Neural progenitor cell (in vitro differentiated cells): ENCODE measurements at regions not wholly inside any gene's neighbourhood (a gene's known extent, or its start where the extent isn't known, plus 50 kb on each side); places are given as distances from the start of the nearest gene placed in this dataset.

ENCODE experiments used
- DNase-seq: peaks from one replicate; pipeline ENCODE4 v3.0.0-alpha.2; 2016; ENCODE audit warnings: low spot score
- H2AFZ ChIP-seq: fragments of 200-600 bp; sonication (generic); replicated peaks from 2 replicates; pipeline ENCODE4 v1.6.1; 2016; ENCODE audit warnings: antibody characterized with exemption
- H3F3A ChIP-seq: fragments of 200-600 bp; sonication (generic); 2 replicates; pipeline ENCODE4 v1.6.1; 2016; ENCODE audit warnings: antibody characterized with exemption, low read depth
- H3K27ac ChIP-seq: fragments of 200-600 bp; sonication (generic); 2 replicates; pipeline ENCODE4 v1.5.1; 2016; ENCODE audit warnings: mild to moderate bottlenecking
- H3K27me3 ChIP-seq: fragments of 200-600 bp; sonication (generic); 2 replicates; pipeline ENCODE4 v1.6.1; 2016; ENCODE audit warnings: mild to moderate bottlenecking, moderate library complexity
- H3K36me3 ChIP-seq: fragments of 200-600 bp; sonication (generic); 2 replicates; pipeline ENCODE4 v1.5.1; 2016
- H3K4me1 ChIP-seq: fragments of 200-600 bp; sonication (generic); 2 replicates; pipeline ENCODE4 v1.6.1; 2016; ENCODE audit warnings: mixed run types
- H3K4me2 ChIP-seq: fragments of 200-600 bp; sonication (generic); 2 replicates; pipeline ENCODE4 v1.6.1; 2016
- H3K4me3 ChIP-seq: fragments of 200-600 bp; sonication (generic); 2 replicates; pipeline ENCODE4 v1.5.1; 2016
- H3K79me2 ChIP-seq: fragments of 200-600 bp; sonication (generic); 2 replicates; pipeline ENCODE4 v1.6.1; 2016; ENCODE audit warnings: low read depth
- H3K9ac ChIP-seq: fragments of 200-600 bp; sonication (generic); 2 replicates; pipeline ENCODE4 v1.6.1; 2016
- H3K9me3 ChIP-seq: fragments of 200-600 bp; sonication (generic); 2 replicates; pipeline ENCODE4 v1.5.1; 2016; ENCODE audit warnings: low read depth
- H4K20me1 ChIP-seq: fragments of 200-600 bp; sonication (generic); 2 replicates; pipeline ENCODE4 v1.6.1; 2016; ENCODE audit warnings: low read depth
- H3K27ac Mint-ChIP-seq: 3 replicates; pipeline ENCODE4 v1.8.0; 2021; ENCODE audit warnings: mixed read lengths
- H3K27me3 Mint-ChIP-seq: 2 replicates; pipeline ENCODE4 v1.8.0; 2022; ENCODE audit warnings: low read depth, mild to moderate bottlenecking, inconsistent platforms, moderate library complexity, mixed read lengths; ENCODE audit not compliant: insufficient read depth
- H3K36me3 Mint-ChIP-seq: 3 replicates; pipeline ENCODE4 v1.8.0; 2021; ENCODE audit warnings: mixed read lengths
- H3K4me1 Mint-ChIP-seq: 3 replicates; pipeline ENCODE4 v1.8.0; 2021; ENCODE audit warnings: mixed read lengths
- H3K4me3 Mint-ChIP-seq: 3 replicates; pipeline ENCODE4 v1.8.0; 2021; ENCODE audit warnings: mild to moderate bottlenecking, moderate library complexity, mixed read lengths
- H3K9me3 Mint-ChIP-seq: 3 replicates; pipeline ENCODE4 v1.8.0; 2020; ENCODE audit warnings: mixed read lengths
- CTCF ChIP-seq: fragments of 200-600 bp; sonication (generic); IDR thresholded peaks from 2 replicates; pipeline ENCODE4 v1.5.1; 2017; ENCODE audit warnings: antibody characterized with exemption, mild to moderate bottlenecking
- EZH2 ChIP-seq: fragments of 200-600 bp; sonication (generic); IDR thresholded peaks from 2 replicates; pipeline ENCODE4 v1.6.1; 2017; ENCODE audit warnings: antibody characterized with exemption, mild to moderate bottlenecking, moderate library complexity
- EZH2phosphoT487 ChIP-seq: fragments of 200-600 bp; sonication (generic); IDR thresholded peaks from 2 replicates; pipeline ENCODE4 v1.6.1; 2017; ENCODE audit warnings: antibody characterized with exemption

DNA sequence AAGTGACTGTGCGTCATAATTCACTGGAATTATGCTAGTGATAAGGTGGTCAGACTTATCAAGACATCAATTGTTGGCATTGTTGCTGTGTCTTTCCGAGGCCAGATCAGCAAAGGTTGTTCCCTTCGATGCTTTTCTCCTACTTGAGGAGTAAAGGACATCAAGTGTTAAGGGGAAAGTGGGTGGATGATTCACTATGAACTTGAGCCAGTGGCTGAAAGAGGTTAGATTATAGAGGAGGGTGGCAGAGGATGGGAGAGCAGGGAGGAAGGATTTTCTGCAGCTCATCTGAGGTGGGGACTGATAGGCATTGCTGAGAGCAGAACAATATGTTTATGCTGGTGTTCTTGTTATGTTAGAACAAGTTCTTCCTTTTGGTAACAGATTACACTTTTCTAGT lies 131.4 kb upstream of the AGR3 start:
- Histone ChIP-seq H3K4me2 (no peak overlapping the region), H4K20me1 (no peaks in the 10 kb centered on the region), H3K9me3 (no peaks in the 10 kb centered on the region), H3F3A (no peaks in the 10 kb centered on the region), H3K79me2 (no peaks in the 10 kb centered on the region), H2AFZ (no peak overlapping the region), H3K4me1 (no peaks in the 10 kb centered on the region), H3K9ac (no peak overlapping the region), H3K36me3 (no peaks in the 10 kb centered on the region), H3K4me3 (no peak overlapping the region), H3K27ac (no peak overlapping the region), H3K27me3 (no peaks in the 10 kb centered on the region)
- no peak overlapping the region for H3K27ac Mint-ChIP-seq
- H3K27me3 Mint-ChIP-seq = no peaks in the 10 kb centered on the region
- peaks cover 2% of the 10 kb centered on the region for H3K36me3 Mint-ChIP-seq
- H3K4me1 Mint-ChIP-seq = no peaks in the 10 kb centered on the region
- TF ChIP-seq EZH2phosphoT487 (no peak), EZH2 (no peak), CTCF (no peak)
- no peaks in the 10 kb centered on the region for H3K9me3 Mint-ChIP-seq
- no peak overlapping the region for H3K4me3 Mint-ChIP-seq
- DNase-seq = no peak

- H3K27me3 ChIP-seq = no peaks in the 10 kb centered on the region
- Mint-ChIP-seq H3K27me3 (no peaks in the 10 kb centered on the region), H3K4me1 (no peaks in the 10 kb centered on the region), H3K36me3 (peaks cover 2% of the 10 kb centered on the region), H3K27ac (no peak overlapping the region), H3K4me3 (no peak overlapping the region), H3K9me3 (no peaks in the 10 kb centered on the region)
- H2AFZ ChIP-seq = no peak overlapping the region
- H3K4me3 ChIP-seq = no peak overlapping the region
- H3K27ac ChIP-seq = no peak overlapping the region
- TF ChIP-seq EZH2phosphoT487 (no peak), CTCF (no peak), EZH2 (no peak)
- no peaks in the 10 kb centered on the region for H3K4me1 ChIP-seq
- H3K36me3 ChIP-seq = no peaks in the 10 kb centered on the region
- H3K4me2 ChIP-seq = no peak overlapping the region
- no peaks in the 10 kb centered on the region for H3K79me2 ChIP-seq
- H3F3A ChIP-seq = no peaks in the 10 kb centered on the region
- no peak for DNase-seq
- H4K20me1 ChIP-seq = no peaks in the 10 kb centered on the region
- no peaks in the 10 kb centered on the region for H3K9me3 ChIP-seq
- H3K9ac ChIP-seq = no peak overlapping the region
Measured at GRCh38 chr7:17014686-17015085, 132.9 kb upstream of the AGR3 start.

- no peak overlapping the region for H3K4me3 Mint-ChIP-seq
- H3K27ac Mint-ChIP-seq = no peak overlapping the region
- H3K27me3 Mint-ChIP-seq = no peaks in the 10 kb centered on the region
- Histone ChIP-seq H3K4me3 (no peak overlapping the region), H3K4me1 (no peaks in the 10 kb centered on the region), H3K27ac (no peak overlapping the region), H3K9me3 (no peaks in the 10 kb centered on the region), H3K27me3 (no peaks in the 10 kb centered on the region), H3F3A (no peaks in the 10 kb centered on the region), H3K79me2 (no peaks in the 10 kb centered on the region), H3K9ac (no peak overlapping the region), H2AFZ (no peak overlapping the region), H4K20me1 (no peaks in the 10 kb centered on the region), H3K4me2 (no peak overlapping the region), H3K36me3 (no peaks in the 10 kb centered on the region)
- no peak for DNase-seq
- peaks cover 2% of the 10 kb centered on the region for H3K36me3 Mint-ChIP-seq
- TF ChIP-seq EZH2phosphoT487 = no peak
- TF ChIP-seq EZH2 = no peak
- no peak for TF ChIP-seq CTCF
- H3K9me3 Mint-ChIP-seq = no peaks in the 10 kb centered on the region
- H3K4me1 Mint-ChIP-seq = no peaks in the 10 kb centered on the region
Measured at GRCh38 chr7:17015598-17016031, 133.8 kb upstream of the AGR3 start.
